LNCaP clone FGC (cell line): ENCODE measurements at regions not wholly inside any gene's neighbourhood (a gene's known extent, or its start where the extent isn't known, plus 50 kb on each side); places are given as distances from the start of the nearest gene placed in this dataset.

Source experiments
- DNase-seq: peaks from one replicate; pipeline ENCODE4 v3.0.0-alpha.2; 2011; ENCODE audit warnings: low read depth
- H3K4me3 ChIP-seq: 2 replicates; pipeline ENCODE4 v1.5.1; 2011; ENCODE audit warnings: mild to moderate bottlenecking, low read depth, low read length, control low read depth
- TF ChIP-seq, protein P1 (sequence below): IDR thresholded peaks from 2 replicates; pipeline ENCODE4 v1.5.1; 2012; ENCODE audit warnings: mild to moderate bottlenecking; ENCODE audit not compliant: control insufficient read depth, insufficient read depth; ENCODE audit errors: extremely low read depth

DNA sequence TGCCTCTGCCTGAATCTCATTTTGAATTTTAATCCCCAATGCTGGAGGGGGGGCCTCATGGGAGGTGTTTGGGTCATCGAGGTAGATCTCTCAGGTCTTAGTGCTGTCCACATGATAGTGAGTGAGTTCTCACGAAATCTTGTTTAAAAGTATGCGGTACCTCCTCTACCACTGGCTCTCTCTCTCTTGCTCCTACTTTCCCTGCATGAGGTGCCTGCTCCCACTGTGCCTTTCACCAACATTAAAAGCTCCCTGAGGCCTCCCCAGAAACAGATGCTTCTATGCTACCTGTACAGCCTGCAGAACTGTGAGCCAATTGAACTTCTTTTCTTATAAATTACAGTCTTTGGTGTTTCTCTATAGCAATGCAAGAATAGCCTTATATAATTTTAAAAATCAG, 560.7 kb upstream of the CPEB2 start:
- DNase-seq: no peak
- H3K4me3 ChIP-seq: no peak overlapping the region
- TF ChIP-seq, protein P1, sequence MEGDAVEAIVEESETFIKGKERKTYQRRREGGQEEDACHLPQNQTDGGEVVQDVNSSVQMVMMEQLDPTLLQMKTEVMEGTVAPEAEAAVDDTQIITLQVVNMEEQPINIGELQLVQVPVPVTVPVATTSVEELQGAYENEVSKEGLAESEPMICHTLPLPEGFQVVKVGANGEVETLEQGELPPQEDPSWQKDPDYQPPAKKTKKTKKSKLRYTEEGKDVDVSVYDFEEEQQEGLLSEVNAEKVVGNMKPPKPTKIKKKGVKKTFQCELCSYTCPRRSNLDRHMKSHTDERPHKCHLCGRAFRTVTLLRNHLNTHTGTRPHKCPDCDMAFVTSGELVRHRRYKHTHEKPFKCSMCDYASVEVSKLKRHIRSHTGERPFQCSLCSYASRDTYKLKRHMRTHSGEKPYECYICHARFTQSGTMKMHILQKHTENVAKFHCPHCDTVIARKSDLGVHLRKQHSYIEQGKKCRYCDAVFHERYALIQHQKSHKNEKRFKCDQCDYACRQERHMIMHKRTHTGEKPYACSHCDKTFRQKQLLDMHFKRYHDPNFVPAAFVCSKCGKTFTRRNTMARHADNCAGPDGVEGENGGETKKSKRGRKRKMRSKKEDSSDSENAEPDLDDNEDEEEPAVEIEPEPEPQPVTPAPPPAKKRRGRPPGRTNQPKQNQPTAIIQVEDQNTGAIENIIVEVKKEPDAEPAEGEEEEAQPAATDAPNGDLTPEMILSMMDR: no peak

DNA sequence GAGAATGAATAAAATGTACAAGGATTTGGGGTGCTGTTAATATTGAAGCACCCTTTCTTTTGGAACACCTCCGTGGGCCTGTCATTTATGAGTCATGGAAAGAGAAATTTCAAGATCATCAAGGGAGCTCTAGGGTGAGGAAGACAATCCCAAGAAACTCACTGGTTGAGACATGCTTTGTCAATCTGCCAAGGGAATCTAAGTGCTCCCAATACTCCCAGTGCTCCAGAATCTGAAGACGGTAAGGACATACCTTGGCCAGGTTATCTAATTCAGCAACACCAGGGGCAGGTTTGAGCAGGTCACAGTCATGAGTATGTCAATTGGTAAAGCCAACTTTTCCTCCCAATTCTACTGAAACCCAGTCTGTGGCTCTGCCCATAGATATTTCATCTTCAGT, 556.4 kb upstream of the CPEB2 start:
- no peak overlapping the region for H3K4me3 ChIP-seq
- DNase-seq: no peak
- TF ChIP-seq, protein P1: no peak

DNA sequence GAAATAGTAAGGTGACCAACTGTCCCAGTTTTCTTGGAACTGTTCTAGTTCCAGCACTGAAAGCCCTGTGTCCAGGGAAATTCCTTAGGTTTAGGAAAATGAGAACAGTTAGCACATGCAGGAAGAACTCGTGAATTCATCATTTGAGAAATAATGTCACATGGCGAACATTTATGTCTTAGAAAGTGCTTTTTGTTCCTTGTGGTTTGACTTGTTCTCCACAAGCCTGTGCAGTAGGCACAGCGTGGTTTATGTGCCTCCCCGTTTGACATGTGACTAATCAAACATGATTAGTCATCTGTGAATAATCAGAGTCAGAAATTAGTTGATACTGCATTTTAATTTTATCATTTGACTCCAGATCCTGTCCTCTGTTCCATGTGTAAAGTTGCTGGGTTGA, 556.0 kb upstream of the CPEB2 start:
- TF ChIP-seq, protein P1: no peak
- DNase-seq: no peak
- H3K4me3 ChIP-seq: no peak overlapping the region

DNA sequence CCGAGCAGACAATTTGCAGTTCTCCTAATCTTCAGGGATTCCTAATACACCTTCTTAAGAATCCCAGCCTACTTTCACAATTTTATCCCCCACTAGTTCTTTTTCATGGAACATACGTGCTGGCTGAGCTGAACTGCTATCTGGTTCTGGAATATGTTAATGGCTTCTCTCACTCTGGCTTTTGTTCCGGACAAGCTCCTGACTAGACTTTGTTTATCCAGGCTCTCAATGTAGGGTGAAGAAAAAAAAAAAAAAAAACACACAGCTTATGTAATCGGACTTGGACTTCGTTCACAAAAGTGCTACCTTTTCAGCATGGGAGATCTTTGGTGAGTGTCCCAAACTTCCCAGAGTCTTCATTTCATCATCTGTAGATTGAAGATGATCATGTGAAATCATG, 555.4 kb upstream of the CPEB2 start:
- TF ChIP-seq, protein P1: no peak
- H3K4me3 ChIP-seq: no peak overlapping the region
- DNase-seq: no peak

DNA sequence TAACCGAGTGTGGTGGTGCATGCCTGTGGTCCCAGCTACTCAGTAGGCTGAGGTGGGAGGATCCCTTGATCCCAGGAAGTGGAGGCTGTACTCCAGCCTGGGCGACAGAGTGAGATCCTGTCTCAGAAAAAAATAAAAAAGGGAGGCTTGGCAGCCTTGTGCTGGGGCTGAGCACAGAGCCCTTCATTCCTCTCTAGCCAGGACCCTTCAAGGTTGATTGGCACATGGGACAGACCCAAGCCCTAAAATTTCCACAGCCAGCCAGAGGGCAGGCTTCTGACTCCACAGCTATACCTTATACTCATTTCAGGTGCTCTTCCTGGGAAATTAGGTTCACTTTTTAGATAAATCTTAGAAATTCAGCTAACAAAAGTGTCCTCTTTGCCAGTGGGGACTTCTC, 553.0 kb upstream of the CPEB2 start:
- TF ChIP-seq, protein P1: no peak
- DNase-seq: no peak
- no peak overlapping the region for H3K4me3 ChIP-seq

DNA sequence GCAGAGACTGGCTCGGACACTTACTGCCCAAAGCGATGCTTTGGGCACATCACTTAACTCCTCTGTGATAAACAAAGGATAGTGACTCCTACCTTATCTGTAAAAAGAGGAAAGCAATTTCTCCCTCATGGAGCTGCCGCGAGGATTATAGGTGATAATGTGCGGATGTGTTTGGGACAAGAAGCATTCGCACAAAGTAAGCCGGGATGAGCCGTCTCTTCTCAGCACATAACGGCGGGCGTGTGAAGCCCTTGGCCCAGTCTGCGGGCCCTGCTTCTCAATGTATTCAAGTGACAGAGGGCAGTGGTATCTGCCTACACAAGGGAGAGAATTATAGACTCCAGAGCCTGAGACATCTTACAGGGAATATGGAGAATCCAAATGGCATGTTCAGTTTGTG, 550.3 kb upstream of the CPEB2 start:
- TF ChIP-seq, protein P1: no peak
- DNase-seq: no peak
- H3K4me3 ChIP-seq: no peak overlapping the region

DNA sequence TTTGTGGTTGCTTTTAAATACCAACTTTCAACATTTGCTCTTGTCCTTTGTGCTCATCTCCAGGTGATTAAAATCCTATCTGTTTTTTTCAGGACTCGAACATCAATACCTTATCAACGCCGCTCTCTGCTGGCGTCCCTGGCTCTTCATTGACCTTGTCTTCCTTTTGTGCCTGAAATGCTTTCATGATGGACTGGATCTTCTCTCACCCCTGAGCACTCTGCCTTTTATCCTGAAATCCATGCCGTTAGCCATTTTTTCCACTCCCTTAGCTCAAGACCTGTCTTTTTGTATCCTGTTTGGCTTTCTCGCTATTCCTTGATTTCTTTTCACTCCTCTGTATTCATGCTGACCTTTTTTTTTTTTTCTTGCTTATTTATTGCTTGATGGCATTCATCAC, 549.5 kb upstream of the CPEB2 start:
- no peak overlapping the region for H3K4me3 ChIP-seq
- DNase-seq: no peak
- TF ChIP-seq, protein P1: no peak
